ENCODE measurements at regions not wholly inside any gene's neighbourhood (a gene's known extent, or its start where the extent isn't known, plus 50 kb on each side); places are given as distances from the start of the nearest gene placed in this dataset.

DNA sequence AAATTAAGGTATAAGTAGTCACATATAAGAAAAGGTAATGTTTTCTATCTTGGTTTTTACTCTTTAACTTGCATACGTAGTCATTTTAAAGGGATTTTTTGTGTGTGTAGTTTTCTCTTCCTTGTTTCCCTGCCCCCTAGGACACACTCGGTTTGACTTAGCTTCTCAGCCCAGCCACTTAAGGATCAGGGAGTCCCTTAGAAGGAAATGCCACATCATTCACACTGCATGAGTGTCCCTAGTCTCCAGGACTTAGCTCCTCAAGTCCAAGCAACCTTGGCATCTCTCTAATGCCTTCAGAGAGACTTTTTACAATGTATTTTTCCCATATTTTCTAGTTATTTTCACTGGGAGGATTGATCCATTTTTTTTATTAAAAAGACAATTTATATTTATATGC is 1407.7 kb downstream of the EFNB2 start:
- no peak overlapping the region for H3K4me3 ChIP-seq (ENCODE audit: low read depth, poor library complexity, severe bottlenecking)
- intact Hi-C loops (cut with DNase I; ENCODE audit: low total_unique reads), result no loop called here
- TF ChIP-seq CTCF (IDR thresholded peaks at IDR 0.05) (no peak), POLR2A (IDR thresholded peaks at IDR 0.05) (no peak)
- 85 to 96% methylated on average over 2 of the region's 2 CpGs for WGBS, 2 donors
- DNase-seq (ENCODE audit: low spot score in 2 of 2), result no peak

DNA sequence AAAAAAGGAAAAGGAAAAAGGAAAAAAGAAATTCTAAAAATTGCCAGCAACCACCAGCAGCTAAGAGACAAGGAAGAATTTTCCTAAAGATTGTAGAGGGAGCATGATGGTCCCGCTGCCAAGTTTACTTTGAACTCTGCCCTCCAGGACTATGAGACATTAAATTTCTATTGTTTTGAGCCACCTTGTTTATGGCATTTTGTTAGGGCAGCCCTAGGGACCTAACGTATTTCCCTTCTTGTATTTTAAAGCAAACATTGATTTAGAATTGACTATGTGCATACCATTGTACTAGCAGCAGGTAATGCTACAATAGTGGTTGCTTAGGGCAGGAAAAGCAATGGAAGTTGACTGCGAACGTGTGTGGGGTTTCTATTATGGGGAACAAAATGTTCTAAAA is 1414.2 kb downstream of the EFNB2 start:
- DNase-seq (ENCODE audit: low spot score in 2 of 2), result no peak
- 72 to 78% methylated on average over 4 of the region's 4 CpGs for WGBS, 2 donors
- intact Hi-C loops (cut with DNase I; ENCODE audit: low total_unique reads), result no loop called here
- H3K4me3 ChIP-seq (ENCODE audit: low read depth, poor library complexity, severe bottlenecking), result no peak overlapping the region
- TF ChIP-seq POLR2A (IDR thresholded peaks at IDR 0.05) (no peak), CTCF (IDR thresholded peaks at IDR 0.05) (no peak)

- DNase-seq (ENCODE audit: low spot score in 2 of 2), result no peak
- intact Hi-C loops (cut with DNase I; ENCODE audit: low total_unique reads), result no loop called here
- no peak overlapping the region for H3K4me3 ChIP-seq (ENCODE audit: low read depth, poor library complexity, severe bottlenecking)
- TF ChIP-seq CTCF (IDR thresholded peaks at IDR 0.05) (no peak), POLR2A (IDR thresholded peaks at IDR 0.05) (no peak)
Observed at GRCh38 chr13:105118426-105118985, 1417.0 kb downstream of the EFNB2 start.

DNA sequence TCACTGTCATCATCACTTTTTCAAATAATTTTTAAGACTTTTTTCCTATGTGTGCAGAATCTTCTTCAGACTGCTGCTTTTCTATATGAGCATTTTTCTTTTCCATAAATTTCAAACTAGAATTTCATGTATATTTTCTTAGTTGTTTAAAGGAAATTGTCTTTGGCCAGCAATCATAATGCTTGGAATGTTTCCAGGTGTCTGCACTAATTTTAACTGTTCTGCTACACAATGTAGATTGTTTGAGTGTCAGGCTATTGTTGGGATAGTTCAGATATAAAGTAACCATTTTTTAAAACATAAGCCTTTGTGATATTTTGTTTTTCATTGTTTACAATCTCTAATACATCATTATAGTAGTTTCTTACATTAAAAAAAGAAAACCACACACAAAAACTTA is 1418.5 kb downstream of the EFNB2 start:
- DNase-seq (ENCODE audit: low spot score in 2 of 2), result no peak
- TF ChIP-seq CTCF (IDR thresholded peaks at IDR 0.05) (no peak), POLR2A (IDR thresholded peaks at IDR 0.05) (no peak)
- no peak overlapping the region for H3K4me3 ChIP-seq (ENCODE audit: low read depth, poor library complexity, severe bottlenecking)
- intact Hi-C loops (cut with DNase I; ENCODE audit: low total_unique reads), result no loop called here

DNA sequence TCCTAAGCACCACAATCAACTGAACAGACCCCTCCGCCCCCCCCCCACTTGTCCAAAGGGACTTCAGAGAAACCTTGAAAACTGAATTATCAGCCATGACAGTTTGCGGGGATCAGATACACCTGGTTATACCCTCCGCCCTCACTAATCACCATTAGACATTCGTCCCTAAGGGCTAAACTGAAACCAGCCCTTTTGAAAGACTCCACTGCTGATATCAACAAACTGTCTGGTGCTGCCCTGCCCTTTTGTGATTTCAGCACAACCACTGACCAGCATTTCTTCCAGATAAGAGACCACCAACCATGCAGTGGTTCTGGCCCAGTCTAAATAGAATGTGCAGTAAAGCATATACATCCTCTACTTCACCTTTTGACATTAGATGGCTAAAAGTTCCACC is 1422.9 kb downstream of the EFNB2 start:
- DNase-seq (ENCODE audit: low spot score in 2 of 2), result no peak
- intact Hi-C loops (cut with DNase I; ENCODE audit: low total_unique reads), result no loop called here
- TF ChIP-seq CTCF (IDR thresholded peaks at IDR 0.05), result no peak
- TF ChIP-seq POLR2A (IDR thresholded peaks at IDR 0.05), result no peak
- 87 to 91% methylated on average over 4 of the region's 4 CpGs for WGBS, 2 donors
- H3K4me3 ChIP-seq (ENCODE audit: low read depth, poor library complexity, severe bottlenecking), result no peak overlapping the region

DNA sequence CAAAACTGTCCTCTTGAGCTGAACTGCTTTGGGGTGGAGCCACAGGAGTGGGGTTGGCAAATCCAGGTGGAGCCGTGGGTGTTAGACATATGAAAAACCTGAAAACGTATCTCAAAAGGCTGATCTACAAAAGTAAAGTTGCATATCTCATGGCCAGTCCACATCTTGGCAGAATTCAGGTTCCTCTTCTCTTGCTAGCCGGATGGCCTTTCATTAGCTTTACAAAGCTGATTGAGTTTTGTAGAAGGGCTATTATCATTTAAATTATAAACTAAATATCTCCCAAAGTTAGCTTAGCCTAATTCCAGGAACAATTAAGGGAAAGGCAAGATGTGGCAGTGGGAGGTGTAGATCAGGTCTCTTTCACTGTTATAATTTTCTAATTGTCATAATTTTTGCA is 1427.7 kb downstream of the EFNB2 start:
- TF ChIP-seq POLR2A (IDR thresholded peaks at IDR 0.05), result no peak
- no peak overlapping the region for H3K4me3 ChIP-seq (ENCODE audit: low read depth, poor library complexity, severe bottlenecking)
- intact Hi-C loops (cut with DNase I; ENCODE audit: low total_unique reads), result no loop called here
- DNase-seq (ENCODE audit: low spot score in 2 of 2), result no peak
- 91 to 94% methylated on average over 3 of the region's 3 CpGs for WGBS, 2 donors

Data from lower leg skin (tissue), 4 donors.